Neural crest cell (in vitro differentiated cells): ENCODE measurements at regions not wholly inside any gene's neighbourhood (a gene's known extent, or its start where the extent isn't known, plus 50 kb on each side); places are given as distances from the start of the nearest gene placed in this dataset.

Experiments
- DNase-seq: peaks from one replicate; pipeline ENCODE4 v3.0.0; 2021; ENCODE audit warnings: low read depth, mixed read lengths, low spot score
- H3K27ac Mint-ChIP-seq: one replicate; pipeline ENCODE4 v1.8.0; 2021; ENCODE audit warnings: mild to moderate bottlenecking, mixed read lengths; ENCODE audit not compliant: unreplicated experiment
- H3K27me3 Mint-ChIP-seq: 2 replicates; pipeline ENCODE4 v1.8.0; 2021; ENCODE audit warnings: low read depth, mild to moderate bottlenecking, mixed read lengths
- H3K36me3 Mint-ChIP-seq: 2 replicates; pipeline ENCODE4 v1.8.0; 2021; ENCODE audit warnings: low read depth, mild to moderate bottlenecking, mixed read lengths
- H3K4me1 Mint-ChIP-seq: 2 replicates; pipeline ENCODE4 v1.8.0; 2021; ENCODE audit warnings: mixed read lengths
- H3K4me3 Mint-ChIP-seq: one replicate; pipeline ENCODE4 v1.8.0; 2021; ENCODE audit warnings: mild to moderate bottlenecking, mixed read lengths
- H3K9me3 Mint-ChIP-seq: 2 replicates; pipeline ENCODE4 v1.8.0; 2021; ENCODE audit warnings: mixed read lengths
- TF ChIP-seq, protein P1 (sequence below): fragments of 200-600 bp; sonication (generic); conservative IDR thresholded peaks from 2 replicates; pipeline ENCODE4 v1.5.0; 2021; ENCODE audit warnings: antibody characterized with exemption, mild to moderate bottlenecking

DNA sequence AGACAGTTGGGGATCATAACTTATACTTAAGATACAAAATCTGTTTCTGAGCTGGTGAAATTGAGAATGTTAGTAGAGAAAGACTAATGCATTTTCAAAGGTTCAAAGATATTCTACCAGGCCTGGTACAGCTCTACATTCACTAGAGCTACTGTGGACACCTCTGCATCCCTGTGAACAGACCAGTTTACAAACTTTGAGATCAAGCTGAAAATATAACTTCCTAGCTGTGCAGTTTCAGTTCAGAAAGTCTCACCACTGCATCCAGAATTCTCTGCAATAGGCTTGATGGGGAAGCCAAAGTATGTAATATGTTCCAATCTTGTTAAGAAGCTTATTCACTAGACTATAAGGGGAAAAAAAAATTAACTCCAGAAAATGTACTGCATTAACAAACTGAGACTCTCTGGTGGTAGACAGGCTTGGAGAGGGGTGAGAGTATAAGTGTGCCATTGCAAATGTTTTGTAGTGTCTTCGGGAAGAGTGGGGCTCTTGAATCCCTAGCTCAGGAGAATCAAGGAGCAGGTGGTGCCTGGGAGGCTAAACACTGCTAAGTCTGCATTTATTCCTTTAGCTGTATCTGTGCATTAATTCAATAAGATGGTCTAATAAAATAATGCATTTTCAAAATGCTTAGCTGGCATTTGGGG is 671.9 kb downstream of the NR2F1-AS1 start:
- no peak for DNase-seq
- no peaks in the 10 kb centered on the region for H3K27me3 Mint-ChIP-seq
- peaks cover 78% of the 10 kb centered on the region for H3K4me1 Mint-ChIP-seq
- TF ChIP-seq, protein P1, sequence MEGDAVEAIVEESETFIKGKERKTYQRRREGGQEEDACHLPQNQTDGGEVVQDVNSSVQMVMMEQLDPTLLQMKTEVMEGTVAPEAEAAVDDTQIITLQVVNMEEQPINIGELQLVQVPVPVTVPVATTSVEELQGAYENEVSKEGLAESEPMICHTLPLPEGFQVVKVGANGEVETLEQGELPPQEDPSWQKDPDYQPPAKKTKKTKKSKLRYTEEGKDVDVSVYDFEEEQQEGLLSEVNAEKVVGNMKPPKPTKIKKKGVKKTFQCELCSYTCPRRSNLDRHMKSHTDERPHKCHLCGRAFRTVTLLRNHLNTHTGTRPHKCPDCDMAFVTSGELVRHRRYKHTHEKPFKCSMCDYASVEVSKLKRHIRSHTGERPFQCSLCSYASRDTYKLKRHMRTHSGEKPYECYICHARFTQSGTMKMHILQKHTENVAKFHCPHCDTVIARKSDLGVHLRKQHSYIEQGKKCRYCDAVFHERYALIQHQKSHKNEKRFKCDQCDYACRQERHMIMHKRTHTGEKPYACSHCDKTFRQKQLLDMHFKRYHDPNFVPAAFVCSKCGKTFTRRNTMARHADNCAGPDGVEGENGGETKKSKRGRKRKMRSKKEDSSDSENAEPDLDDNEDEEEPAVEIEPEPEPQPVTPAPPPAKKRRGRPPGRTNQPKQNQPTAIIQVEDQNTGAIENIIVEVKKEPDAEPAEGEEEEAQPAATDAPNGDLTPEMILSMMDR: no peak
- H3K9me3 Mint-ChIP-seq: no peaks in the 10 kb centered on the region
- peak overlapping the region; percentile 88 for H3K27ac Mint-ChIP-seq
- no peaks in the 10 kb centered on the region for H3K36me3 Mint-ChIP-seq
- peak overlapping the region; percentile 68 for H3K4me3 Mint-ChIP-seq

DNA sequence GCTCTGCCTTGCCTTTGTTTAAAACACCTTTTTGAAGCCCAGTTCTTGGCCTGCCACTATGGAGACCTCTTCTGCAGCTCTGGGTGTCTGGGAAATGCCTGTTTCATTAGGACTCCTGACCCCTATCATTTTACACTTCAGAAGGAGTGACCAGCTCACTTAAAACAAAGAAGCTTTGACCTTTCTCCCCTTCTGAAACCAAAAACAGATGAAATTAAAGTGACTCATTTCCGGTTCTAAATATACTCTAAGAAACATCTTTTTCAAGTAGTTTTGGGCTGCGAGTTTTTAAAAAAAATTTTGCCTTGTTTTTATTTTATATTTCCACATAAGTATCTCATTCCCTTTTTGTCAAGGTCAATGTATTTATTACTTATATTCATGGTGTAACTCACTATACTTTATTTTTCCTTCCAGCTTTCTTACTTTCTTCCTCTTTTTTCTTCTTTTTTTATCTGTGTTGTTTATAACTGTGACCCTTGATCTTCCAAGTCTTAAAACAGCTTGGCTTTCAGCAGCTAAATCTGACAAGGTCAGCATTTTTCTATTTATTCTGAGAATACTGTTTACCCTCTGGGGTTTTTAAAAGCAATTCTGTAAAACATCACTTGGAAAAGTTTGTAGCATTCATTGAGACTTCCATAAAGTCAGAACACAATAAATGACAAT is 672.9 kb downstream of the NR2F1-AS1 start:
- TF ChIP-seq, protein P1: no peak
- DNase-seq: no peak

DNA sequence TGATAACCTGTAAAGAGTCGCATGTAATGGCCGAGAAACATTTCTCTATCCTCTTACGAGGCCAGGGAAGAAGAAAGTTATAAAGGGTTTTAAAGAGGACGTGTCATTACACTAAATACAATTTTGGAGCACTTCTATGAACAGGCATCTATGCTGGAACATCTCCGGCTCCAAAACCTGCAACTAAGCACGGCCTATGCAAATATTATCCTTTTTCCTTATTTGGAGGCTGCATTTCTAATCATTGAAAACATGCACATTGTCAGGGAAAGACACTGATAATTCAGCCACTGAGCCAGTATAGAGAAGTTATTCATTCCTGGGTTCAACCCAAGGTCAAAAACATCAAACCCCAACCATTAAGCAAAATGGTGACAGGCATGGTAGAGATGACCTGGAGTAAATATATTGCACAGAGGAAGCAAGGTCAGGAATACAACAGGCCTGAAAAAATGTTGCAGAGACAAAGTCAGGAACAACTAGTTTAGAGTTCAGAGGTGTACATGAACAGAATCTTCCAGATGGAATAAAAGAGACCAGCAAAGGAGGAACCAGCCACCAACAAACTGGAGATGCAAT is 674.1 kb downstream of the NR2F1-AS1 start:
- DNase-seq: no peak
- no peaks in the 10 kb centered on the region for H3K27me3 Mint-ChIP-seq
- H3K27ac Mint-ChIP-seq: peak overlapping the region; percentile 35
- no peaks in the 10 kb centered on the region for H3K9me3 Mint-ChIP-seq
- TF ChIP-seq, protein P1: no peak
- H3K36me3 Mint-ChIP-seq: no peaks in the 10 kb centered on the region
- peak overlapping the region; percentile 65 for H3K4me3 Mint-ChIP-seq
- H3K4me1 Mint-ChIP-seq: peaks cover 78% of the 10 kb centered on the region

More for the DNA sequence above, 672.9 kb downstream of the NR2F1-AS1 start:
- Mint-ChIP-seq H3K4me1 (peaks cover 76% of the 10 kb centered on the region), H3K9me3 (no peaks in the 10 kb centered on the region), H3K27me3 (no peaks in the 10 kb centered on the region), H3K36me3 (no peaks in the 10 kb centered on the region), H3K27ac (peak overlapping the region; percentile 47), H3K4me3 (peak overlapping the region; percentile 39)

DNA sequence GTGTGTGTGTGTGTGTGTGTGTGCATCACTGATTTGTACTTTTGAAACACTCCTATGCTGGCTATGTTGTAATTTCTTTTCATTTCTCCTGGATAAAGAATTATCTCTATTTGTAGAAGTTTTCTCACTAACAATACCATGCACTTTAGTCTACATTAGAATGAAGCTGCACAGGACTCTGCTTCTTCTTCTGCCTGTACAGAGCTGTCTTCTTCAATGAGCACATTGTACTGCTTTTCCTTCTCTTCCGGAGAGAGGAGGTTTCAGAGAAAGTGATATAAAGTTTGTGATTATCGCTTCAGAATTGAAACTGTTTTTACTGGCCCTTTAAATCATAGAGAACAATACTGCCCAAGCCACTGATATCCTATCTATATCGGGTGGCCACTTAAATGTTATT is 677.0 kb downstream of the NR2F1-AS1 start:
- Mint-ChIP-seq H3K9me3 (peaks cover 4% of the 10 kb centered on the region), H3K4me3 (peak overlapping the region; percentile 11), H3K4me1 (peaks cover 49% of the 10 kb centered on the region), H3K36me3 (peaks cover 4% of the 10 kb centered on the region), H3K27ac (peak overlapping the region; percentile 58), H3K27me3 (no peaks in the 10 kb centered on the region)
- TF ChIP-seq, protein P1: no peak
- no peak for DNase-seq

DNA sequence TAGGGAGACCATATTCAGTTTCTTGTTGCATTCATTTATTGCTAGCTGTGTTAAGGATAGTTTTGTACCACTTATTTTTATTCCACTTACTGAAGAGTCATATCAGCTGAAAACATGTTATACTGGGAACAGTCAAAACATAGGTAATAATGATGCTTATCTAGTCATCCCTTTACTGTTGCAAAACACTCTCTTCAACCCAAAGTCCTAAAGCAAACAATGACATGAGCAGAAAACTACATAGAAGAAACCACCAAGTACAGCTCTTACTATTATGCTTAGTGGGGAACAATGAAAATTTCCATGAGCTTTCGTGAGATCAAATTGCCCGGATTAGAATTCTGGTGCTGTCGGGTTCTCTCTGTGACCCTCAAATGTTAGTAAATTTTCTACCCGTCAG is 681.4 kb downstream of the NR2F1-AS1 start:
- TF ChIP-seq, protein P1: no peak
- H3K9me3 Mint-ChIP-seq: peaks cover 13% of the 10 kb centered on the region
- peaks cover 6% of the 10 kb centered on the region for H3K36me3 Mint-ChIP-seq
- H3K27me3 Mint-ChIP-seq: no peaks in the 10 kb centered on the region
- no peak overlapping the region for H3K4me3 Mint-ChIP-seq
- H3K4me1 Mint-ChIP-seq: peaks cover 18% of the 10 kb centered on the region
- H3K27ac Mint-ChIP-seq: no peak overlapping the region
- DNase-seq: no peak
